HCT116 (cell line): ENCODE measurements at regions not wholly inside any gene's neighbourhood (a gene's known extent, or its start where the extent isn't known, plus 50 kb on each side); places are given as distances from the start of the nearest gene placed in this dataset.

Experiments
- ATAC-seq: fragments of 200-7000 bp; cut with Tn5 transposase; 2 replicates; pipeline ENCODE4 v1.9.1; 2020; ENCODE audit warnings: mild to moderate bottlenecking, moderate library complexity
- BruUV-seq: library from RNA; stranded (reverse); fragments of 400-500 nt; replicated peaks from 2 replicates; lab custom pipeline; 2021; lab: Mats Ljungman, UMichigan
- CTCF ChIA-PET: fragments of 300-600 bp; sonication (Branson Sonifier 250); formaldehyde crosslinking; loops from one replicate; lab custom pipeline; 2021; ENCODE audit warnings: antibody characterized with exemption; lab: Charles Lee
- POLR2A ChIA-PET: fragments of 300-600, 350-600 bp; sonication (Branson Sonifier 250); formaldehyde crosslinking; loops from one replicate; lab custom pipeline; 2021; ENCODE audit warnings: antibody characterized with exemption; lab: Charles Lee
- RAD21 ChIA-PET, 2 experiments: fragments of 300-600 bp; sonication (Branson Sonifier 250); formaldehyde crosslinking; loops; one replicate each; lab custom pipeline; 2023; ENCODE audit warnings: low total read pairs in 2 of 2; ENCODE audit not compliant: uncharacterized antibody in 2 of 2, unreplicated experiment in 2 of 2, low non-redundant PET in 1 of 2; lab: Charles Lee
- DNase-seq: peaks from one replicate; pipeline ENCODE4 v3.0.0-alpha.2; 2010; ENCODE audit warnings: low read depth, low spot score
- H2AFZ ChIP-seq: fragments of 200-600 bp; shearing (Covaris generic), sonication (generic); 2 replicates; pipeline ENCODE4 v1.6.1; 2017; ENCODE audit warnings: low read depth, mixed run types, mixed read lengths, antibody characterized with exemption, low read length; ENCODE audit not compliant: poor library complexity, severe bottlenecking
- H3K27ac ChIP-seq: 2 replicates; pipeline ENCODE4 v1.5.1; 2012; ENCODE audit warnings: low read depth, low read length
- H3K27me3 ChIP-seq: fragments of 200-600 bp; sonication (generic); 2 replicates; pipeline ENCODE4 v1.6.1; 2016; ENCODE audit warnings: mixed run types, low read length, mixed read lengths; ENCODE audit not compliant: insufficient read depth
- H3K36me3 ChIP-seq, 2 experiments: fragments of 200-500 bp in 1 of 2; fragments of 200-600 bp in 1 of 2; sonication (Bioruptor generic) in 1 of 2; sonication (generic) in 1 of 2; 2 replicates each; pipeline versions ENCODE4 v1.5.1 to v1.6.1; 2014 to 2016; ENCODE audit warnings: low read length in 2 of 2, inconsistent platforms in 1 of 2, mixed read lengths in 1 of 2, mixed run types in 1 of 2; ENCODE audit not compliant: insufficient read depth in 2 of 2, control insufficient read depth in 1 of 2
- H3K4me1 ChIP-seq, 2 experiments: fragments of 200-600 bp in 1 of 2; sonication (generic) in 1 of 2; 2 replicates each; pipeline versions ENCODE4 v1.5.1 to v1.6.1; 2012 to 2017; ENCODE audit warnings: low read length in 2 of 2, inconsistent platforms in 1 of 2, mild to moderate bottlenecking in 1 of 2, mixed read lengths in 1 of 2, mixed run types in 1 of 2, moderate library complexity in 1 of 2; ENCODE audit not compliant: insufficient read depth in 2 of 2, control insufficient read depth in 1 of 2
- H3K4me2 ChIP-seq: fragments of 200-600 bp; sonication (generic); 2 replicates; pipeline ENCODE4 v1.6.1; 2017; ENCODE audit warnings: mixed run types, low read length, mixed read lengths
- H3K4me3 ChIP-seq, 2 experiments: fragments of 200-600 bp in 1 of 2; sonication (generic) in 1 of 2; replicated peaks in 1 of 2; 2 replicates each; pipeline ENCODE4 v1.5.1; 2011 to 2016; ENCODE audit warnings: low read length in 2 of 2, control low read depth in 1 of 2, low read depth in 1 of 2, mild to moderate bottlenecking in 1 of 2, mixed read lengths in 1 of 2, mixed run types in 1 of 2
- H3K79me2 ChIP-seq: fragments of 200-600 bp; sonication (generic); 2 replicates; pipeline ENCODE4 v1.6.1; 2017; ENCODE audit warnings: mild to moderate bottlenecking, mixed run types, low read length, moderate library complexity, mixed read lengths; ENCODE audit not compliant: insufficient read depth
- H3K9ac ChIP-seq: fragments of 200-600 bp; sonication (generic); 2 replicates; pipeline ENCODE4 v1.6.1; 2016; ENCODE audit warnings: low read length, mixed read lengths
- H3K9me2 ChIP-seq: fragments of 200-600 bp; sonication (generic), shearing (Covaris generic); 2 replicates; pipeline ENCODE4 v1.6.1; 2017; ENCODE audit warnings: mixed run types, mild to moderate bottlenecking, moderate library complexity; ENCODE audit not compliant: insufficient read depth
- H3K9me3 ChIP-seq, 2 experiments: fragments of 200-500 bp in 1 of 2; fragments of 200-600 bp in 1 of 2; sonication (Bioruptor generic) in 1 of 2; sonication (generic) in 1 of 2; 2 replicates each; pipeline ENCODE4 v1.6.1; 2014 to 2017; ENCODE audit warnings: low read length in 2 of 2, mixed read lengths in 2 of 2, inconsistent platforms in 1 of 2, low read depth in 1 of 2, mild to moderate bottlenecking in 1 of 2, mixed run types in 1 of 2, moderate library complexity in 1 of 2; ENCODE audit not compliant: control insufficient read depth in 1 of 2, insufficient read depth in 1 of 2
- H4K20me1 ChIP-seq: fragments of 200-600 bp; sonication (generic), shearing (Covaris generic); 2 replicates; pipeline ENCODE4 v1.6.1; 2017; ENCODE audit warnings: mixed run types, mild to moderate bottlenecking, moderate library complexity; ENCODE audit not compliant: insufficient read depth
- CEBPB ChIP-seq: IDR thresholded peaks from 2 replicates; pipeline ENCODE4 v1.6.1; 2012; ENCODE audit warnings: low read depth
- CTCF ChIP-seq, 3 experiments: fragments of 200-600 bp in 1 of 3; sonication (generic) in 1 of 3; IDR thresholded peaks in 2 of 3; conservative IDR thresholded peaks in 1 of 3; 2 replicates each; pipeline ENCODE4 v1.5.1; 2012 to 2017; ENCODE audit warnings: low read depth in 2 of 3, low read length in 2 of 3, antibody characterized with exemption in 1 of 3, borderline replicate concordance in 1 of 3, control low read depth in 1 of 3, mild to moderate bottlenecking in 1 of 3, mixed read lengths in 1 of 3, mixed run types in 1 of 3, moderate library complexity in 1 of 3; ENCODE audit not compliant: insufficient read depth in 1 of 3
- EZH2phosphoT487 ChIP-seq: fragments of 200-600 bp; IDR thresholded peaks from 2 replicates; pipeline ENCODE4 v1.6.1; 2018; ENCODE audit warnings: antibody characterized with exemption, borderline replicate concordance
- FOSL1 ChIP-seq: IDR thresholded peaks from 2 replicates; pipeline ENCODE4 v1.6.1; 2012; ENCODE audit warnings: low read depth
- JUND ChIP-seq: IDR thresholded peaks from 2 replicates; pipeline ENCODE4 v1.6.1; 2012
- MAX ChIP-seq: IDR thresholded peaks from 2 replicates; pipeline ENCODE4 v1.6.1; 2012
- POLR2A ChIP-seq: IDR thresholded peaks from 2 replicates; pipeline ENCODE4 v1.7.0; 2011; ENCODE audit warnings: borderline replicate concordance; ENCODE audit not compliant: insufficient read depth, insufficient read length; ENCODE audit errors: extremely low read depth
- REST ChIP-seq: IDR thresholded peaks from 2 replicates; pipeline ENCODE4 v1.6.1; 2012; ENCODE audit warnings: low read depth
- SP1 ChIP-seq: IDR thresholded peaks from 2 replicates; pipeline ENCODE4 v1.6.1; 2012; ENCODE audit warnings: low read depth
- TCF7L2 ChIP-seq: IDR thresholded peaks from 2 replicates; pipeline ENCODE4 v1.7.0; 2011; ENCODE audit warnings: borderline replicate concordance, inconsistent platforms; ENCODE audit not compliant: insufficient read depth, insufficient read length; ENCODE audit errors: extremely low read depth
- YY1 ChIP-seq: IDR thresholded peaks from 2 replicates; pipeline ENCODE4 v1.6.1; 2011; ENCODE audit warnings: low read length, low read depth, moderate library complexity, mild to moderate bottlenecking; ENCODE audit not compliant: insufficient replicate concordance; ENCODE audit errors: extremely low read depth
- ZFX ChIP-seq: fragments of 450-650 bp; IDR thresholded peaks from 2 replicates; pipeline ENCODE4 v1.6.1; 2017
- ZNF274 ChIP-seq: fragments of 200-500 bp; sonication (Bioruptor generic); IDR thresholded peaks from 2 replicates; pipeline ENCODE4 v1.6.1; 2014; ENCODE audit warnings: mild to moderate bottlenecking, low read depth, low read length, inconsistent platforms
- intact Hi-C: fragments of 100-400 bp; cut with micrococcal nuclease; formaldehyde crosslinking; loops from 2 replicates; pipeline ENCODE4 v1.10.0; 2022

GRCh38 chr1:208616776-208617175 is 372.6 kb upstream of the PLXNA2 start:
- Histone ChIP-seq H3K4me2 (no peak overlapping the region), H3K4me1 (no peaks in the 10 kb centered on the region), H3K79me2 (no peaks in the 10 kb centered on the region), H2AFZ (no peak overlapping the region), H3K36me3 (no peaks in the 10 kb centered on the region), H3K9me2 (no peaks in the 10 kb centered on the region), H4K20me1 (no peaks in the 10 kb centered on the region), H3K9me3 (no peaks in the 10 kb centered on the region), H3K27ac (no peak overlapping the region), H3K9ac (no peak overlapping the region), H3K27me3 (no peaks in the 10 kb centered on the region), H3K4me3 (no peak overlapping the region)
- TF ChIP-seq TCF7L2 (no peak), SP1 (no peak), MAX (no peak), ZFX (no peak), CTCF (IDR thresholded peaks at IDR 0.05 in 2 of 3, conservative IDR thresholded peaks at IDR 0.05 in 1 of 3; ENCODE audit: borderline replicate concordance in 1 of 3, insufficient read depth in 1 of 3, low read depth in 2 of 3, low read length in 2 of 3) (no peak), POLR2A (no peak), ZNF274 (no peak), REST (no peak), CEBPB (no peak), FOSL1 (no peak), EZH2phosphoT487 (no peak), YY1 (no peak), JUND (no peak)
- POLR2A ChIA-PET, result no interaction called here
- CTCF ChIA-PET, result no interaction called here
- intact Hi-C loops, result no loop called here
- ATAC-seq, result no peak
- BruUV-seq, result no TSS peak
- no peak for DNase-seq
- RAD21 ChIA-PET, result no interaction called here
